Right lobe of liver (tissue), 4 donors: ENCODE measurements at regions not wholly inside any gene's neighbourhood (a gene's known extent, or its start where the extent isn't known, plus 50 kb on each side); places are given as distances from the start of the nearest gene placed in this dataset.

Source experiments
- CTCF ChIP-seq, 4 donors: fragments of 200-600 bp in 3 of 4; fragments of 450-650 bp in 1 of 4; IDR thresholded peaks; one replicate each; pipeline versions ENCODE4 v1.5.1 to v1.8.0; 2016 to 2022; ENCODE audit warnings: antibody characterized with exemption in 4 of 4, mild to moderate bottlenecking in 2 of 4
- POLR2A ChIP-seq: fragments of 450-650 bp; IDR thresholded peaks from one replicate; pipeline ENCODE4 v1.6.1; 2017; ENCODE audit warnings: antibody characterized with exemption, mild to moderate bottlenecking
- donor health status: DM: no; HTN: no; CAD: no.
- donor health status: DM: no; HTN: no; CAD: no.
- donor health status: DM: no; HTN: yes; CAD: no.

- no peak for TF ChIP-seq CTCF (IDR thresholded peaks at IDR 0.05)
- no peak for TF ChIP-seq POLR2A
Measured at GRCh38 chr4:29002151-29002550, 1718.0 kb upstream of the PCDH7 start.
